GM19328 (cell line): ENCODE measurements at regions not wholly inside any gene's neighbourhood (a gene's known extent, or its start where the extent isn't known, plus 50 kb on each side); places are given as distances from the start of the nearest gene placed in this dataset.

Source experiments
- ATAC-seq: cut with Tn5 transposase; IDR thresholded peaks from one replicate; pipeline ENCODE4 v1.9.1; 2021; ENCODE audit warnings: mild to moderate bottlenecking, moderate library complexity; ENCODE audit not compliant: unreplicated experiment

DNA sequence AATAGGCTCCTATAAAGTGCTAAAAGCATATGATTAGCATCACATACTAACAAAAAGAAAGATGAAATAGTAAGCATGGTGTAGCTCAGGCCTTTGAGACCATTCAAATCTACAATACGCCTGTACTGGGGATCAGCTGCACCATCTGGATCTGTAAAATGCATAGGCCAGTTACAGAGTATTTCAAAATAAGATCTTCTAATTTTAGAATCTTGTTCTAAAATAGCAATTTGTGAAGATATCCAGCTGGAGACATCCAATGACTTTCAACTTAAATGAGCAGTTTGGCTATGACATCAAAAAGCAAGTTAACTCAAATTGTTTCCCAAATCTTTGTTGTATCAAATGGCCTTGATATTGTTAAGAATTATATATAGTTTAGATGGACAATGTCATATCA lies 386.3 kb downstream of the MRPS30 start:
- no peak for ATAC-seq
